MCF 10A (cell line): ENCODE measurements at regions not wholly inside any gene's neighbourhood (a gene's known extent, or its start where the extent isn't known, plus 50 kb on each side); places are given as distances from the start of the nearest gene placed in this dataset.

ENCODE experiments used
- BruUV-seq: library from RNA; stranded (reverse); fragments of 400-500 nt; replicated peaks from 2 replicates; lab custom pipeline; 2021; lab: Mats Ljungman, UMichigan
- CTCF ChIA-PET: fragments of 300-600 bp; sonication (Branson Sonifier 250); formaldehyde crosslinking; extraction: SDS; loops from one replicate; lab custom pipeline; 2021; ENCODE audit warnings: antibody characterized with exemption, inconsistent platforms; lab: Yijun Ruan, JAX
- POLR2A ChIA-PET: fragments of 300-600, 350-650 bp; sonication (Branson Sonifier 250); formaldehyde crosslinking; extraction: SDS; loops from one replicate; lab custom pipeline; 2020; ENCODE audit warnings: antibody characterized with exemption, inconsistent platforms; lab: Yijun Ruan, JAX
- DNase-seq: peaks from one replicate; pipeline ENCODE4 v3.0.0-alpha.2; 2018; ENCODE audit not compliant: unreplicated experiment
- H3K27ac Mint-ChIP-seq: one replicate; pipeline ENCODE4 v1.8.0; 2022; ENCODE audit warnings: mild to moderate bottlenecking, low read depth, mixed read lengths; ENCODE audit not compliant: unreplicated experiment
- H3K27me3 Mint-ChIP-seq: one replicate; pipeline ENCODE4 v1.8.0; 2022; ENCODE audit warnings: mixed read lengths; ENCODE audit not compliant: insufficient read depth, unreplicated experiment
- H3K36me3 Mint-ChIP-seq: one replicate; pipeline ENCODE4 v1.8.0; 2022; ENCODE audit warnings: mild to moderate bottlenecking, moderate library complexity, mixed read lengths; ENCODE audit not compliant: insufficient read depth, unreplicated experiment
- H3K4me1 Mint-ChIP-seq: one replicate; pipeline ENCODE4 v1.8.0; 2022; ENCODE audit warnings: mixed read lengths; ENCODE audit not compliant: insufficient read depth, unreplicated experiment
- H3K4me3 Mint-ChIP-seq: one replicate; pipeline ENCODE4 v1.8.0; 2022; ENCODE audit warnings: mild to moderate bottlenecking, moderate library complexity, mixed read lengths; ENCODE audit not compliant: unreplicated experiment
- H3K9me3 Mint-ChIP-seq: one replicate; pipeline ENCODE4 v1.8.0; 2022; ENCODE audit warnings: mixed read lengths; ENCODE audit not compliant: unreplicated experiment
- CTCF ChIP-seq: fragments of 200-600 bp; IDR thresholded peaks from one replicate; pipeline ENCODE4 v1.8.0; 2022; ENCODE audit warnings: antibody characterized with exemption, mild to moderate bottlenecking; ENCODE audit not compliant: unreplicated experiment
- intact Hi-C: fragments of 100-400 bp; cut with micrococcal nuclease; formaldehyde crosslinking; loops from 2 replicates; pipeline ENCODE4 v1.14.1; 2022

GRCh38 chr4:1466863-1467165, 60.6 kb upstream of the NKX1-1 start:
- H3K9me3 Mint-ChIP-seq = peaks cover 15% of the 10 kb centered on the region
- intact Hi-C loops = no loop called here
- CTCF ChIA-PET = no interaction called here
- TF ChIP-seq CTCF = no peak
- no peak overlapping the region for H3K27ac Mint-ChIP-seq
- H3K27me3 Mint-ChIP-seq = peaks cover 5% of the 10 kb centered on the region
- BruUV-seq = no TSS peak
- H3K4me3 Mint-ChIP-seq = no peak overlapping the region
- no peaks in the 10 kb centered on the region for H3K4me1 Mint-ChIP-seq
- DNase-seq = no peak
- H3K36me3 Mint-ChIP-seq = peaks cover 6% of the 10 kb centered on the region
- POLR2A ChIA-PET = no interaction called here

- BruUV-seq = no TSS peak
- H3K27me3 Mint-ChIP-seq = peaks cover 11% of the 10 kb centered on the region
- H3K9me3 Mint-ChIP-seq = peaks cover 15% of the 10 kb centered on the region
- no peak overlapping the region for H3K27ac Mint-ChIP-seq
- no peak for DNase-seq
- H3K4me3 Mint-ChIP-seq = no peak overlapping the region
- ChIA-PET POLR2A (interaction anchor here (0.6 kb wide), 1 partner anchor 119 kb away, joined by 3 read pairs; the partner anchor contains the start of gene UVSSA), CTCF (no interaction called here)
- no peak for TF ChIP-seq CTCF
- no peaks in the 10 kb centered on the region for H3K4me1 Mint-ChIP-seq
- intact Hi-C loops = no loop called here
- H3K36me3 Mint-ChIP-seq = peaks cover 6% of the 10 kb centered on the region
Observed at GRCh38 chr4:1466034-1466862, 60.0 kb upstream of the NKX1-1 start.

- Mint-ChIP-seq H3K27ac (no peak overlapping the region), H3K36me3 (peaks cover 6% of the 10 kb centered on the region), H3K4me1 (no peaks in the 10 kb centered on the region), H3K4me3 (no peak overlapping the region), H3K27me3 (peaks cover 19% of the 10 kb centered on the region), H3K9me3 (peaks cover 15% of the 10 kb centered on the region)
- intact Hi-C loops = no loop called here
- CTCF ChIA-PET = no interaction called here
- POLR2A ChIA-PET = interaction anchor here (0.6 kb wide), 1 partner anchor 119 kb away, joined by 3 read pairs; the partner anchor contains the start of gene UVSSA
- TF ChIP-seq CTCF = no peak
- DNase-seq = no peak
- no TSS peak for BruUV-seq
Observed at GRCh38 chr4:1465173-1466033, 59.2 kb upstream of the NKX1-1 start.

GRCh38 chr4:1464581-1465171, 58.4 kb upstream of the NKX1-1 start:
- ChIA-PET POLR2A (no interaction called here), CTCF (interaction anchor here (0.6 kb wide), 1 partner anchor 341 kb away, joined by 5 read pairs; no protein-coding TSS in a partner anchor)
- no peak for DNase-seq

More at GRCh38 chr4:1464581-1465171, 58.4 kb upstream of the NKX1-1 start:
- BruUV-seq = no TSS peak
- intact Hi-C loops = no loop called here
- Mint-ChIP-seq H3K27me3 (peaks cover 25% of the 10 kb centered on the region), H3K4me1 (no peaks in the 10 kb centered on the region), H3K27ac (no peak overlapping the region), H3K9me3 (peaks cover 15% of the 10 kb centered on the region), H3K36me3 (peaks cover 3% of the 10 kb centered on the region), H3K4me3 (no peak overlapping the region)
- no peak for TF ChIP-seq CTCF
